HG03460 (cell line): ENCODE measurements at regions not wholly inside any gene's neighbourhood (a gene's known extent, or its start where the extent isn't known, plus 50 kb on each side); places are given as distances from the start of the nearest gene placed in this dataset.
"Not testable (repeated sequence)": the region's sequence is repeated elsewhere in the genome, so short reads cannot be mapped to it uniquely, and the experiment has no call there.

ENCODE experiments used
- ATAC-seq: cut with Tn5 transposase; IDR thresholded peaks from one replicate; pipeline ENCODE4 v1.9.1; 2021; ENCODE audit not compliant: unreplicated experiment

GRCh38 chr11:70547821-70548670 lies 149.7 kb downstream of the CTTN start:
- no peak for ATAC-seq

- no peak for ATAC-seq
Measured at GRCh38 chr11:70548976-70549375, 150.6 kb downstream of the CTTN start.

GRCh38 chr11:70549386-70549785 lies 151.1 kb downstream of the CTTN start:
- ATAC-seq = no peak

GRCh38 chr11:70549796-70550195 lies 151.5 kb downstream of the CTTN start:
- ATAC-seq = no peak

GRCh38 chr11:70550456-70551195 lies 152.3 kb downstream of the CTTN start:
- ATAC-seq = no peak

DNA sequence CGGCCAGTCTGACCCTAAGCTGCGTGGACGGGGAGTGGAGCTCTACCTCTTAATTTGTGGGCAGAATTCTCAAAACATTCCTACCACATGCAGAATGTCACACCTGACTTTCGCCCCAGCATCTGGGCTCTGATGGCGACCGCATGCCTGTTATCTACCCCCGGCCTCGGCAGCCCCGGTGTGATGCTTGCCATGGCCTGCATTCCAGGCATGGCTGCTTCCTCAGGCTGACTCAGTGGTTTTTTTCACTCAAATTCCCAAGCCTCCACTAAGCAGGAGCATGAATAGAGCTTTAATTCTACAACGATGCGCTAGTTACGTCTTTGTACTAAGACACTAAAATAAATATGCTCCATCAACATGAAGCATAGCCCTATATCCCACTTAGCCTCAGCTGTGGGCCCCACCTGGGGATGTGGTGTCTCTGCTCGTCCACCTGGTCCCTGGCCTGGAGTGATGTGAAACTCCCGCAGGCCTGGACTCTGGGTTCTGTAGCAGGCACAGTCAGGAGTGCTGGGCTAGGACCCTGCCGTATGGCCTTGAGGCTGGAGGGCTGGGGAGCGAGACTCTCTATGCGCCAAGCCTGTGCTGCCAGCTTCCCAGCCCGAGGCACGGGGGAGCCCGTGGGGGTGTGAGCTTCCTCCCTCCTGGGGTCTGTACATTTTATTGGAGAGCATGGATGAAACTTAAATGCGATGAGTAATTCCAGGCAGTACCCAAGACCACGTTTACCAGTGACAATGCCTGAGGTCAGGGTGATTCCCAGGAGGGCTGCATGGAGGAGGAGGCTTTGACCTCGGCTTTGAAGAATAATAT lies 153.2 kb downstream of the CTTN start:
- ATAC-seq = no peak

DNA sequence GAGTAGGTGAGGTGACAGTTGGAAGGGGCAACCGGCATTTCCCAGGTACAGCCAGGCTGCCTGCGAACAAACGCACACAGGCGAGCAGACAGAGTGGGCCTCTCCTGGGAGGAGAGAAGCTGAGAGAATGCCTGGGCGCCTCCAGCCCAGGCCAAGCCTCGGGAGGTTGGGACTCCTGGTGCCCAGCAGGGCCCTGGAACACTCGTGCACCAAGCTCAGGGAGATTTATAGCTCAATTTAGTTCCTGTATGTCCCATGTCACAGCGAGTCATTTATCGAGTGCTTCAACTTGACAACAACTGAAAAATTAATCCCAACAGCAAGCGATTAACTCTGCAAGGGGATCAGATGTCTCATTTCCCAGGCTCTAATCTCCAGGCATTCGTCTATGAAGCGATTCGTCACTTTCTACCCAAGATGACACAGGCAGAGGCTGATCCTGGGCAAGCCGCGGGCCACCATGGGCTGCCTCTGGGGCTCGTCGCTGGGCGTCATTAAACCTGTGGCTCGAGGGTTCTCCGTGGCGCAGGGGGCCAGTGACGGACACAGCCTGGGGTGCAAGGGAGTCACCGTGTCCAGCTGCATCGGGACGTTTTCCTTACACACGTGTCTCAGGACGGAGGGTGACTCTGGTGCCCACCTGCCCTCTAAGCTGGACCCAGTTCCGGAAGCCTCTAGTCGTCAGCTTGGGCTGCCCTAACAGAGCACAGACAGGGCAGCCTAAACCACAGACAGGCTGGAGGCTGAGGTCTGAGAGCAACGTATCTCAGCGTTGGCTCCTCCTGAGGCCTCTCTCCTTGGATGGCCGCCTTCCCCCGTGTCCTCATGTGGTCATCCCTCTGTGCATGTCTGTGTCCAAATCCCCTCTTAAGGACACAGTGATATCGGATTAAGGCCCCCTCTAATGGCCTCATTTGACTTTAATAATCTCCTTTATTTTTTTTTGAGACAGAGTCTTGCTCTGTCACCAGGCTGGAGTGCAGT lies 154.1 kb downstream of the CTTN start:
- ATAC-seq = no peak

DNA sequence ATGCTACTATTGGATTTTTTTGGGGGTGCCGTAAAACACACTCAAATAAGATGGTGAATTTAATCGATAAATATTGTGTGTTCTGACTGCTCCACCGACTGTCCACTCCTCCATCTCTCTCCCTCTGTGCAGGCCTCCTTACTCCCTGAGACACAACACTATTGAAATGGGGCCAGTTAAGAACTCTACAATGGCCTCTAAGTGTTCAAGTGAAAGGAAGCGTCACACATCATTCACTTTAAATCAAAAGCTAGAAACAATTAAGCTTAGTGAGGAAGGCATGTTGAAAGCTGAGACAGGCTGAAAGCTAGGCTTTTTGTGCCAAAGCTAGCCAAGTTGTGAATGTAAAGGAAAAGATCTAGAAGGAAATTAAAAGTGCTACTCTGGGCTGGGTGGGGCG lies 156.7 kb downstream of the CTTN start:
- no peak for ATAC-seq

GRCh38 chr11:70556884-70557741 lies 158.8 kb downstream of the CTTN start:
- no peak for ATAC-seq

DNA sequence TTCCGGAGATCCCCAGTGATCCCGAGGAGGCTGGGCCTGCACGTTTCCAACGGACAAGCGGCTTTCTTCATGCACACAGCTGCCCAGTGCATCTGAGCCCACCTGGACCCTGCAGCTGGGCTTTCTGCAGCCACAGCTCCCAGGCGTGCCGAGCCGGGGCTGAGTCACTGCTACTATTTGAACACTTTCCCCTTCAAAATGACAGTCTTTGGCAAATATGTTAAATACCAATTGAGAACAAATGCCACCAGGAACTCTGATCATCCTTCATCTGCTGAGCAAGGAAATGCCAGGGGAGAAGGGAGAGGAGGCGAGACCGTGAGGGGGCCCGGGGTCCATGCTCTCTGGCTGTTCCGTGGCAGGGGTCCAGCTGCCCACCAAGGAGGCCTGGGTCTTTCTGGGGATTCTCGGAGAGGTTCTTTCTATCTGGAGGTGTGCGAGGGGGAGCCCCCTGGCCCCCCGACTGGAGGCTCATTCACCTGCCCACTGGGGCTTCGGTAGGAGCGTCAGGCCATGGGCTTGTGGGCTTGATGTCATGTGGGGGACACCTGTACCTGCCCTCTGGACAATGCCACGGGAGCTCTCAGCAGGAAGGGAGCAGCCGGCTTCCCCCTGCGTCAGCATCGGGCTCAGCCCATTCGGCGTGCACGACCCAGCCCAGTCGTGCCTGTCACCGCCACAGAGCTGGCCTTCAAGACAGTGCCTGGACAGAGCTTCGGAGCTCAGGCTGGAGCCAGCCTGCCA lies 159.6 kb downstream of the CTTN start:
- ATAC-seq = no peak

DNA sequence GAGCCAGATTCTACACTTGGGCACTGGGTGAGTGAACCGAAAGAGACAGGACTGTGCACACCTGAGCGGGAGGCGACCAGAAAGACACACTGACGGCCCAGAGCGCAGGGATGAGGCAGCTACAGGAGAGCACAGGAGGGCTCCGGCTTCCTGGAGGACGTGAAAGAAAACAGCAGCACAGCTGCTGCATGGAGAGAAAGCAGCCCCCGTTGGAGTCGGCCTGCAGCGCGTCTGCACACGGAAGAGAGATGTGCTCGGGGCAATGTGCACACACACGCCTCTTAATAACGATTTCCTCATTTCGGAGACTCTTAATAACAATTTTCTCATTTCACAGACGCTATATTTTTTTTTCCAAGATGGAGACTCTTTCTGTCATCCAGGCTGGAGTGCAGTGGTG lies 160.4 kb downstream of the CTTN start:
- ATAC-seq = no peak

DNA sequence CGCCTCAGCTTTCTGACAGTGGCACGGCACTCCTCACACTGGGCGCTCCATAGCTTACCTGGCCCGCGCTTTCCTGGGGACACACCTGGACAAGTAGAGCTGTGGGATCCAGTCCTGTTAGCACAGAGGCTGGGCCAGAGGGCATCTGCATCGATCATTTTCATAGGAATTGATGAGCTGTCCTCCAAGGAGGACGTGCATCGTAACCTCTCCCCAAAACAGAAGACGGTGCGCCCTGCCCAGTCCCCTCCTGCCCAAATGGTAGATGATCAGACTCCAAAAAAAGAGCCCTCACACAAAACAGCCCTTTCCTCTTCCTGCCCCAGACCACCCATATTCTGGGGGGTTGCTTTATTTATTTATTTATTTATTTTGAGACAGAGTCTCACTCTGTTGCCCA lies 161.2 kb downstream of the CTTN start:
- ATAC-seq = no peak

DNA sequence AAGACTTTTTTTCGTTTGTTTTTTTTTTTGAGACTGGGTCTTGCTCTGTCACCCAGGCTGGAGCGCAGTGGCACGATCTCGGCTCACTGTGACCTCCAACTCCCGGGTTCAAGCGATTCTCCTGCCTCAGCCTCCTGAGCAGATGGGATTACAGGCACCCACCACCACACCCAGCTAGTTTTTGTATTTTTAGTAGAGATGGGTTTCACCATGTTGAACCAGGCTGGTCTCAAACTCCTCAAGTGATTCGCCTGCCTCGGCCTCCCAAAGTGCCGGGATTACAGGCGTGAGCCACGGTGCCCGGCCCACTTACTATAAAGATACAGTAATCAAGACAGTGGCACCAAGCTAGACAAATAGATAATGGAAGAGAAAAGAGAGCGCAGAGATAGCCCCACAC lies 162.3 kb downstream of the CTTN start:
- ATAC-seq = not testable (repeated sequence)

- no peak for ATAC-seq
Measured at GRCh38 chr11:70566768-70567530, 168.6 kb downstream of the CTTN start.

- no peak for ATAC-seq
Measured at GRCh38 chr11:70567680-70568034, 169.3 kb downstream of the CTTN start.

DNA sequence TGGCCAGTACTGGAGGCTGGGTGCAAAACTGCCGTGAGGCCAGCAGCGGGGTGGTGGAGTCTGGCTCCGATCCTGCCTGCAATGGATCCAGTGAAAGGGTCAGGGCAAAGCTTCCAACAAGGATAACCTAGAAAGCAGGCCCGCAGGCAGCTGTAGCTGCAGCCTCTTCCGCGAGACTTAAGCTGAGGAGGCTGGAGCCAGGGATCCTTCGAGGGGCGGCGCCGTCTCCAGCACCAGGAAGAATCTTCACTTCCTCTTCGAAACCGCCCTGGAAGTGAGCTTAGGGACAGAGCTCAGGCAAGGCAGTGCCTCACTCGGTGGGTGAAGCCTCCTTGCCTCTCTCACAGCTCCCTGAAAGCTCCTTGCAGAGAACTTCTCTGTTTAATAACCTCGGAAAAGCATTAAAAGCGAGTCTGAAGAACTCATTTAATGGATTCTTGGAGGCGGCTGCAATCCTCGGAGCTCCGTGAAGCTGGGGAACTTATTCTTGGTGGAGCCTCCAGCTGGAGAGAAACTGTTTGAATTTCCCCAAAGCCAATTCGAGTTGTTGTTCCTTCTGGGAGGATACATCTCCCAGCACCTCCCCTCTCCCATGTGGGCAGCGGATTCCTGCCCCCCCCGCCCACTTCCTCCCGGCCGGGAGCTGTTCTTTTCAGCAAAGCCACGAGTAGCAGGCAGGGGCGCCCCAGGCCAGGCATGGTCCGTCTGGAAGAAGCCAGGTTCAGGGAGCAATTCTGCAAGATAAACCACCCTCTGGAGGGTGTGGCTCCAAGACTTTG lies 169.9 kb downstream of the CTTN start:
- ATAC-seq = no peak
